Stimulated activated CD8-positive, alpha-beta memory T cell treated with anti-CD3 and anti-CD28 coated beads, Interleukin-15, amount 100 ng/mL, for 48 hours (primary cell): ENCODE measurements at regions not wholly inside any gene's neighbourhood (a gene's known extent, or its start where the extent isn't known, plus 50 kb on each side); places are given as distances from the start of the nearest gene placed in this dataset.

Experiments
- DNase-seq, 2 donors: peaks; one replicate each; pipeline ENCODE4 v3.0.0-alpha.2; 2020; ENCODE audit warnings: low read depth in 2 of 2

GRCh38 chr20:48300529-48300928 is 515.2 kb upstream of the SULF2 start:
- no peak for DNase-seq

GRCh38 chr20:48298851-48299484 is 513.7 kb upstream of the SULF2 start:
- DNase-seq = no peak

- DNase-seq = no peak
Observed at GRCh38 chr20:48298433-48298832, 513.2 kb upstream of the SULF2 start.

- DNase-seq = no peak
Observed at GRCh38 chr20:48295966-48296421, 510.7 kb upstream of the SULF2 start.

- DNase-seq = no peak
Observed at GRCh38 chr20:48295445-48295903, 510.2 kb upstream of the SULF2 start.

- no peak for DNase-seq
Observed at GRCh38 chr20:48294942-48295341, 509.7 kb upstream of the SULF2 start.

- no peak for DNase-seq
Observed at GRCh38 chr20:48294196-48294595, 508.9 kb upstream of the SULF2 start.

- no peak for DNase-seq
Observed at GRCh38 chr20:48293671-48294070, 508.4 kb upstream of the SULF2 start.

- no peak for DNase-seq
Observed at GRCh38 chr20:48292806-48293205, 507.5 kb upstream of the SULF2 start.

GRCh38 chr20:48291896-48292295 is 506.6 kb upstream of the SULF2 start:
- no peak for DNase-seq

- DNase-seq = no peak
Observed at GRCh38 chr20:48288930-48289507, 503.7 kb upstream of the SULF2 start.

GRCh38 chr20:48287552-48288170 is 502.4 kb upstream of the SULF2 start:
- DNase-seq = no peak

- no peak for DNase-seq
Observed at GRCh38 chr20:48287021-48287494, 501.8 kb upstream of the SULF2 start.

- no peak for DNase-seq
Observed at GRCh38 chr20:48286601-48287000, 501.3 kb upstream of the SULF2 start.

GRCh38 chr20:48285656-48286055 is 500.4 kb upstream of the SULF2 start:
- no peak for DNase-seq

- DNase-seq = no peak
Observed at GRCh38 chr20:48284837-48285236, 499.6 kb upstream of the SULF2 start.

GRCh38 chr20:48284315-48284714 is 499.0 kb upstream of the SULF2 start:
- DNase-seq = no peak

- no peak for DNase-seq
Observed at GRCh38 chr20:48283470-48284110, 498.3 kb upstream of the SULF2 start.

- DNase-seq = no peak
Observed at GRCh38 chr20:48282591-48283228, 497.4 kb upstream of the SULF2 start.

GRCh38 chr20:48281501-48281900 is 496.2 kb upstream of the SULF2 start:
- no peak for DNase-seq

GRCh38 chr20:48278961-48279481 is 493.7 kb upstream of the SULF2 start:
- no peak for DNase-seq

GRCh38 chr20:48277266-48277665 is 492.0 kb upstream of the SULF2 start:
- DNase-seq = no peak
